MM.1S (cell line): ENCODE measurements at regions not wholly inside any gene's neighbourhood (a gene's known extent, or its start where the extent isn't known, plus 50 kb on each side); places are given as distances from the start of the nearest gene placed in this dataset.

ENCODE experiments used
- EZH2 ChIP-seq: fragments of 300-600 bp; sonication (generic); optimal IDR thresholded peaks from 2 replicates; pipeline ENCODE3; 2017; ENCODE audit warnings: low read depth, mild to moderate bottlenecking, antibody characterized with exemption, low read length, mixed read lengths
- EZH2phosphoT487 ChIP-seq: fragments of 300-600 bp; sonication (generic); IDR thresholded peaks from 2 replicates; pipeline ENCODE4 v1.6.1; 2018; ENCODE audit warnings: antibody characterized with exemption, low read length
- TF ChIP-seq, protein P1 (sequence below): fragments of 300-600 bp; sonication (generic); IDR thresholded peaks from 2 replicates; pipeline ENCODE4 v1.5.1; 2016; ENCODE audit warnings: antibody characterized with exemption, low read length, mixed read lengths

DNA sequence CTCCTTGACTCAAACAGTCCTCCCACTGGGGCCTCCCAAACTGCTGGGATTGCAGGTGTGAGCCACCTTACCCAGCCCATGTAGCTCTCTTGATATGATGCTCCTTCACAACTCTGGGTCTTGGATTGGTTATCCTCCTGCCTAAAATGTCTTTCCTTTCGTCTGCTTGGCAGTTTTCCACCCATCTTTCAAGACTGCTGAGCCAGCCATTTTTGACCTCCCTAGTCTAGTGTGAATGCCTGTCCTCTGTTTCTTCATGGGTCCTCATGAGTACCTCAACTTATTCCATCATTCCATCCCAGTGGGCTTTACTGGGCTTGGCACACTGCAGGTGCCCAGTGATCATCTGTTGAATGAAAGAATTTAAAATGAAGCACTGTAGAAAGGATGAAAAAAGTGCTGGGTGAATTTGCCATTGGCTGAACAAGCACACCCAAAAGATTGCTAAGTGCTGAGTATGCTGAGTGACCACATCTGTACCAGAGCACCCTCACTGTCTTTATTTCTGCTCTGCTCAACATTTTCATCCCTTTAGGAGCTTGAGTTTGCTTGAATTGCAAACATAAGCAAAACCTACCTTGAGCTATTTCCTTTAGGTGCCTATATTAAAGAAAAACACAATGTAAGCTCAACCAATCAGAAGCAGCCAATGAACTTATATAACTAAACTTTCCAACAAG is 84.8 kb upstream of the FAM169A start:
- TF ChIP-seq, protein P1, sequence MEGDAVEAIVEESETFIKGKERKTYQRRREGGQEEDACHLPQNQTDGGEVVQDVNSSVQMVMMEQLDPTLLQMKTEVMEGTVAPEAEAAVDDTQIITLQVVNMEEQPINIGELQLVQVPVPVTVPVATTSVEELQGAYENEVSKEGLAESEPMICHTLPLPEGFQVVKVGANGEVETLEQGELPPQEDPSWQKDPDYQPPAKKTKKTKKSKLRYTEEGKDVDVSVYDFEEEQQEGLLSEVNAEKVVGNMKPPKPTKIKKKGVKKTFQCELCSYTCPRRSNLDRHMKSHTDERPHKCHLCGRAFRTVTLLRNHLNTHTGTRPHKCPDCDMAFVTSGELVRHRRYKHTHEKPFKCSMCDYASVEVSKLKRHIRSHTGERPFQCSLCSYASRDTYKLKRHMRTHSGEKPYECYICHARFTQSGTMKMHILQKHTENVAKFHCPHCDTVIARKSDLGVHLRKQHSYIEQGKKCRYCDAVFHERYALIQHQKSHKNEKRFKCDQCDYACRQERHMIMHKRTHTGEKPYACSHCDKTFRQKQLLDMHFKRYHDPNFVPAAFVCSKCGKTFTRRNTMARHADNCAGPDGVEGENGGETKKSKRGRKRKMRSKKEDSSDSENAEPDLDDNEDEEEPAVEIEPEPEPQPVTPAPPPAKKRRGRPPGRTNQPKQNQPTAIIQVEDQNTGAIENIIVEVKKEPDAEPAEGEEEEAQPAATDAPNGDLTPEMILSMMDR, result no peak
- TF ChIP-seq EZH2 (no peak), EZH2phosphoT487 (no peak)
